Adrenal gland (tissue), 5 donors: ENCODE measurements at regions not wholly inside any gene's neighbourhood (a gene's known extent, or its start where the extent isn't known, plus 50 kb on each side); places are given as distances from the start of the nearest gene placed in this dataset.

Source experiments
- POLR2A ChIP-seq, 2 donors: fragments of 450-650 bp; IDR thresholded peaks; one replicate each; pipeline ENCODE4 v1.6.1; 2017; ENCODE audit warnings: antibody characterized with exemption in 2 of 2, mild to moderate bottlenecking in 2 of 2, moderate library complexity in 1 of 2
- TF ChIP-seq, protein P1 (sequence below), 6 experiments: fragments of 450-650 bp in 4 of 6; fragments of 200-600 bp in 2 of 6; sonication (generic) in 1 of 6; IDR thresholded peaks; 1 replicate in 5 of 6; 2 replicates in 1 of 6; pipeline versions ENCODE4 v1.5.1 to v1.8.0; 2016 to 2021; ENCODE audit warnings: antibody characterized with exemption in 6 of 6, mild to moderate bottlenecking in 2 of 6, moderate library complexity in 1 of 6
- donor health status: DM: no; HTN: no; CAD: no.

DNA sequence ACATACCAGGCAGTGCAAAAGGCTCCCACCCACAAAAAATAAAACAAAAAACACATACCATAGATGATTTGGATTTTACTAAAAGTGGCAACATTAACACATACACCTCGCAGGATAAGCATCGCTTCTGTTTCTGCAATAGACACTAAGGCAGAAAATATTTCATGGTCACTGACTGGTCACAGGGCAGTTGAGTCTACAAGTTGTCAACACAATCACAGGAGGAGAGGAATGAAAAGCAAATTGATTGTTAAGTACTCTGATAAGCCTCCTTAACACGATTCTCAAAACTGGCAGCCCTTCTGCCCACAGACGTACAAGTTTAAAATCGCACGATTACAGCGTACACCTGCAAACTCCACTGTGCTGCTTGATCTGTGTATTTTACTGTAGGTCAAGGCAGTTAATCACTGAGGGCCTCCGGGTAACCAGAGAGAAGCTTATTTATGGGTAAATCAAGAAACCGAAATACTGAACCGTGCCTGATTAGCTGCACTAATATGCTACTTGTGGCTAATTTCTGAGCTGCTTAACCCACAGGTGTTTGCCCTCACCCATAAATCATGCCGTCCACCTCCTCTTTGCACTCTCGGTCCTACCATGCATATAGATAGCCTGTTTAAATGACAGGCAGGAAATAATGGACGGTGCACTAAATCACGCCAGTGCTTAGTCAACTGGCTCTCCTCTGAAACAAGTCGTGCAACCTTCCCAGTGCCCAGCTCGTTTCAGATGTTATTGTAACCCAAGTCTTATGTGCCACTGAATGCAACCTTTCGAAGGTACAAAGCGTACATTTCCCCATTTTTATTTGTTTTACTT is 659.4 kb upstream of the ADAMTS16 start:
- TF ChIP-seq, protein P1, sequence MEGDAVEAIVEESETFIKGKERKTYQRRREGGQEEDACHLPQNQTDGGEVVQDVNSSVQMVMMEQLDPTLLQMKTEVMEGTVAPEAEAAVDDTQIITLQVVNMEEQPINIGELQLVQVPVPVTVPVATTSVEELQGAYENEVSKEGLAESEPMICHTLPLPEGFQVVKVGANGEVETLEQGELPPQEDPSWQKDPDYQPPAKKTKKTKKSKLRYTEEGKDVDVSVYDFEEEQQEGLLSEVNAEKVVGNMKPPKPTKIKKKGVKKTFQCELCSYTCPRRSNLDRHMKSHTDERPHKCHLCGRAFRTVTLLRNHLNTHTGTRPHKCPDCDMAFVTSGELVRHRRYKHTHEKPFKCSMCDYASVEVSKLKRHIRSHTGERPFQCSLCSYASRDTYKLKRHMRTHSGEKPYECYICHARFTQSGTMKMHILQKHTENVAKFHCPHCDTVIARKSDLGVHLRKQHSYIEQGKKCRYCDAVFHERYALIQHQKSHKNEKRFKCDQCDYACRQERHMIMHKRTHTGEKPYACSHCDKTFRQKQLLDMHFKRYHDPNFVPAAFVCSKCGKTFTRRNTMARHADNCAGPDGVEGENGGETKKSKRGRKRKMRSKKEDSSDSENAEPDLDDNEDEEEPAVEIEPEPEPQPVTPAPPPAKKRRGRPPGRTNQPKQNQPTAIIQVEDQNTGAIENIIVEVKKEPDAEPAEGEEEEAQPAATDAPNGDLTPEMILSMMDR (IDR thresholded peaks at IDR 0.05): no peak
- TF ChIP-seq POLR2A (IDR thresholded peaks at IDR 0.05): no peak
